Kidney (tissue), 13 donors: ENCODE measurements at regions not wholly inside any gene's neighbourhood (a gene's known extent, or its start where the extent isn't known, plus 50 kb on each side); places are given as distances from the start of the nearest gene placed in this dataset.
A peak's percentile ranks its signal among the peaks of the same experiment; 100 is the strongest.

Experiments used
- DNase-seq, 5 donors: peaks; one replicate each; pipeline ENCODE4 v3.0.0-alpha.2; 2013 to 2020
- FAIRE-seq: peaks from 2 replicates; lab custom pipeline; 2012; peaks lifted over from hg19 to GRCh38; lab: Jason Lieb, UNC
- H3K27ac ChIP-seq, 2 donors: one replicate each; pipeline ENCODE4 v1.7.0; 2013; ENCODE audit warnings: low read depth in 2 of 2, low read length in 2 of 2, inconsistent platforms in 1 of 2
- H3K27me3 ChIP-seq: one replicate; pipeline ENCODE4 v1.7.1; 2013; ENCODE audit warnings: low read length, inconsistent platforms; ENCODE audit not compliant: control insufficient read depth, insufficient read depth
- H3K36me3 ChIP-seq, 3 donors: one replicate each; pipeline versions ENCODE4 v1.7.0 to v1.7.1; 2013; ENCODE audit warnings: low read length in 3 of 3, control low read depth in 1 of 3, inconsistent platforms in 1 of 3; ENCODE audit not compliant: insufficient read depth in 3 of 3, control insufficient read depth in 2 of 3
- H3K4me1 ChIP-seq, 3 donors: one replicate each; pipeline versions ENCODE4 v1.7.0 to v1.7.1; 2013; ENCODE audit warnings: low read length in 3 of 3, inconsistent platforms in 1 of 3, low read depth in 1 of 3; ENCODE audit not compliant: control insufficient read depth in 2 of 3, insufficient read depth in 2 of 3
- H3K4me3 ChIP-seq, 3 donors: one replicate each; pipeline versions ENCODE4 v1.7.0 to v1.8.1; 2013; ENCODE audit warnings: low read length in 3 of 3, control low read depth in 1 of 3, inconsistent platforms in 1 of 3
- H3K9ac ChIP-seq, 3 donors: one replicate each; pipeline versions ENCODE4 v1.7.0 to v1.7.1; 2013; ENCODE audit warnings: low read length in 3 of 3, control low read depth in 1 of 3, inconsistent platforms in 1 of 3
- H3K9me3 ChIP-seq, 3 donors: one replicate each; pipeline versions ENCODE4 v1.7.0 to v1.7.1; 2013; ENCODE audit warnings: low read length in 3 of 3, control low read depth in 1 of 3, inconsistent platforms in 1 of 3; ENCODE audit not compliant: control insufficient read depth in 2 of 3, insufficient read depth in 1 of 3
- intact Hi-C: fragments of 100-400 bp; cut with DNase I; formaldehyde crosslinking; loops from one replicate; pipeline ENCODE4 v1.11.1; 2022
- TF ChIP-seq, protein P1 (sequence below): IDR thresholded peaks from 3 replicates; pipeline ENCODE4 v1.5.1; 2012; ENCODE audit warnings: mild to moderate bottlenecking, moderate library complexity, borderline replicate concordance; ENCODE audit not compliant: insufficient read depth; ENCODE audit errors: extremely low read depth
- donor health status: control.
- donor health status: control.
- donor health status: control.
- donor health status: control.
- donor health status: control.
- donor health status: DM: yes; HTN: yes; CAD: no.
- donor health status: Normal renal cell carcinoma (clear cell type).

- Histone ChIP-seq H3K4me3 (no peak overlapping the region), H3K27me3 (peaks cover 7% of the 10 kb centered on the region), H3K9ac (no peak overlapping the region), H3K27ac (no peak overlapping the region), H3K4me1 (no peaks in the 10 kb centered on the region), H3K9me3 (peaks cover 0 to 4% (median 0%) of the 10 kb centered on the region in 3 donors), H3K36me3 (no peaks in the 10 kb centered on the region)
- FAIRE-seq (no peak), DNase-seq (peak in 1 of 5 donors; percentile 41)
- intact Hi-C loops: no loop called here
- TF ChIP-seq, protein P1, sequence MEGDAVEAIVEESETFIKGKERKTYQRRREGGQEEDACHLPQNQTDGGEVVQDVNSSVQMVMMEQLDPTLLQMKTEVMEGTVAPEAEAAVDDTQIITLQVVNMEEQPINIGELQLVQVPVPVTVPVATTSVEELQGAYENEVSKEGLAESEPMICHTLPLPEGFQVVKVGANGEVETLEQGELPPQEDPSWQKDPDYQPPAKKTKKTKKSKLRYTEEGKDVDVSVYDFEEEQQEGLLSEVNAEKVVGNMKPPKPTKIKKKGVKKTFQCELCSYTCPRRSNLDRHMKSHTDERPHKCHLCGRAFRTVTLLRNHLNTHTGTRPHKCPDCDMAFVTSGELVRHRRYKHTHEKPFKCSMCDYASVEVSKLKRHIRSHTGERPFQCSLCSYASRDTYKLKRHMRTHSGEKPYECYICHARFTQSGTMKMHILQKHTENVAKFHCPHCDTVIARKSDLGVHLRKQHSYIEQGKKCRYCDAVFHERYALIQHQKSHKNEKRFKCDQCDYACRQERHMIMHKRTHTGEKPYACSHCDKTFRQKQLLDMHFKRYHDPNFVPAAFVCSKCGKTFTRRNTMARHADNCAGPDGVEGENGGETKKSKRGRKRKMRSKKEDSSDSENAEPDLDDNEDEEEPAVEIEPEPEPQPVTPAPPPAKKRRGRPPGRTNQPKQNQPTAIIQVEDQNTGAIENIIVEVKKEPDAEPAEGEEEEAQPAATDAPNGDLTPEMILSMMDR: no peak
These were observed 64.2 kb upstream of the BHLHE23 start for GRCh38 chr20:63070771-63071540.

DNA sequence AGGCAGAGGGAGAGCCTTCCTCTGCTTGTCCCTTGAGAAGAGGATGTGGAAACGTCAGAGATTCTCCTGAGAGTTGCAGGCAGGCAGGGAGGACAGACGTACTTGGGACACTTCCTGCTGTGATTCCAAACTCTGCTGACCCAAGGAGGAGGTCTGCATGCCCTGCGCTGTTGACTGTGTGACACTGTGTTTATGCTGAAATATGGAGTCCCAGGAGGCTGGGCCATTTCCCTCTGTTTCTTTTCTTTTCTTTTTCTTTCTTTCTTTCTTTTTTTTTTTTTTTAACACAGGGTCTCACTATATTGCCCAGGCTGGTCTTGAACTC lies 63.5 kb upstream of the BHLHE23 start:
- Histone ChIP-seq H3K27me3 (peaks cover 7% of the 10 kb centered on the region), H3K4me1 (no peaks in the 10 kb centered on the region), H3K27ac (no peak overlapping the region), H3K9ac (no peak overlapping the region), H3K36me3 (no peaks in the 10 kb centered on the region), H3K4me3 (no peak overlapping the region), H3K9me3 (peaks cover 0 to under 1% (median 0%) of the 10 kb centered on the region in 3 donors)
- FAIRE-seq (no peak), DNase-seq (peak in 1 of 5 donors; percentile 21)
- TF ChIP-seq, protein P1: no peak
- intact Hi-C loops: no loop called here

- TF ChIP-seq, protein P1: no peak
- Histone ChIP-seq H3K27ac (no peak overlapping the region), H3K27me3 (peaks cover 7% of the 10 kb centered on the region), H3K9ac (no peak overlapping the region), H3K4me3 (no peak overlapping the region), H3K9me3 (no peaks in the 10 kb centered on the region), H3K4me1 (no peaks in the 10 kb centered on the region), H3K36me3 (no peaks in the 10 kb centered on the region)
- intact Hi-C loops: no loop called here
- DNase-seq (peak in 1 of 5 donors; percentile 59), FAIRE-seq (no peak)
These were observed 62.1 kb upstream of the BHLHE23 start for GRCh38 chr20:63068711-63069367.
